ENCODE measurements at regions not wholly inside any gene's neighbourhood (a gene's known extent, or its start where the extent isn't known, plus 50 kb on each side); places are given as distances from the start of the nearest gene placed in this dataset.

DNA sequence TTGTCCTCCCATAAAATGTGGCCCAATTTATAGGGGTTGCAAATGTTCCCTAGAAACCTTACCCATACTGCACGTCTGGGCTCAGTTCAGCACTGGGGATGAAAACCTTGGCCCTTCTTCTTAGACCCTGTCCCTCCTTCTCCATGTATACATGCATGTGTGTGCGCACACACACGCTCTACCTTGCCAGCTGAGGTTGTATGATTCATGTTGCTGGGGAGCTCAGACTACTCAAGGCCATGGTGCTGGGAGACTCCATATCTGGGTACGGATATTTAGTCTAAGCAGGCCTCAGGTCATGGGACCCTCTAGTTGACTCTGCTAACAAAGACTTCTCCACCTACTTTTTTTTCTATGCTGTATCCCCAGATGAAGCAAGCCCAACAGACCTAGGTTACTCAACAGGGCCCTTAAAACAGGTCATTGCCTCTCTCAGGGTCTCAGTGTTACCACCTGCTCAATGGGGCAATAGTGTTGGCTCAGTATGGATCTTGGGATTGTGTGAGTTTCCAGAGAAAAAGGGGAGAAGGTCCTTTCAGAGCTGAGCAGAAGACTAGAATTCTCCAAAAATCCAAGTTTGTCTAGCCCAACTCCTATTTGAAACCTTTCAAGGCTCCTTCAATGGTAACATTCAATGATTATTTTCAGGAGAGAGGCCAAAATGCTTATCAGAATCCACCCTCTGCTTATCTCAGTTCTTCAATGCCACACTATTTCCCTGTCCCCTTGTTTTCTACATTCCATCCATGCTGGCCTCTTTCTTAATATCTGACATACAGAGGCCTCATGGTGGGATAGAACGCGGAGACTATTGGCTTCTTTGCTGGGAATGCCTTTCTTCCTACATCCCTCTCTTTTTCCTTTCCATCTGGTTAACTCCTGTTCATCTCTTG, 123.6 kb upstream of the PITX1 start:
- TF ChIP-seq, protein P1, sequence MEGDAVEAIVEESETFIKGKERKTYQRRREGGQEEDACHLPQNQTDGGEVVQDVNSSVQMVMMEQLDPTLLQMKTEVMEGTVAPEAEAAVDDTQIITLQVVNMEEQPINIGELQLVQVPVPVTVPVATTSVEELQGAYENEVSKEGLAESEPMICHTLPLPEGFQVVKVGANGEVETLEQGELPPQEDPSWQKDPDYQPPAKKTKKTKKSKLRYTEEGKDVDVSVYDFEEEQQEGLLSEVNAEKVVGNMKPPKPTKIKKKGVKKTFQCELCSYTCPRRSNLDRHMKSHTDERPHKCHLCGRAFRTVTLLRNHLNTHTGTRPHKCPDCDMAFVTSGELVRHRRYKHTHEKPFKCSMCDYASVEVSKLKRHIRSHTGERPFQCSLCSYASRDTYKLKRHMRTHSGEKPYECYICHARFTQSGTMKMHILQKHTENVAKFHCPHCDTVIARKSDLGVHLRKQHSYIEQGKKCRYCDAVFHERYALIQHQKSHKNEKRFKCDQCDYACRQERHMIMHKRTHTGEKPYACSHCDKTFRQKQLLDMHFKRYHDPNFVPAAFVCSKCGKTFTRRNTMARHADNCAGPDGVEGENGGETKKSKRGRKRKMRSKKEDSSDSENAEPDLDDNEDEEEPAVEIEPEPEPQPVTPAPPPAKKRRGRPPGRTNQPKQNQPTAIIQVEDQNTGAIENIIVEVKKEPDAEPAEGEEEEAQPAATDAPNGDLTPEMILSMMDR (IDR thresholded peaks at IDR 0.05; ENCODE audit: insufficient read depth, low read length, poor library complexity, severe bottlenecking), result no peak
- no peak for TF ChIP-seq EZH2phosphoT487 (conservative IDR thresholded peaks at IDR 0.05; ENCODE audit: low read length)

Measured in SU-DHL-6 (cell line).